H1 (cell line): ENCODE measurements at regions not wholly inside any gene's neighbourhood (a gene's known extent, or its start where the extent isn't known, plus 50 kb on each side); places are given as distances from the start of the nearest gene placed in this dataset.

Experiments
- CBX5 ChIP-seq: fragments of 300-800, 300-1000 bp; sonication (generic); IDR thresholded peaks from 2 replicates; pipeline ENCODE4 v1.7.1; 2016; ENCODE audit warnings: antibody characterized with exemption, low read length, low read depth
- CREB1 ChIP-seq: IDR thresholded peaks from 2 replicates; pipeline ENCODE4 v1.6.1; 2012; ENCODE audit warnings: inconsistent platforms
- CTCF ChIP-seq, 3 experiments: IDR thresholded peaks; 1 replicate in 2 of 3; 2 replicates in 1 of 3; pipeline versions ENCODE4 v1.5.1 to v1.6.1; 2011; ENCODE audit warnings: low read length in 3 of 3, mild to moderate bottlenecking in 3 of 3, inconsistent platforms in 2 of 3, low read depth in 1 of 3, moderate library complexity in 1 of 3; ENCODE audit not compliant: insufficient read depth in 1 of 3; ENCODE audit errors: control extremely low read depth in 1 of 3
- EGR1 ChIP-seq: IDR thresholded peaks from 2 replicates; pipeline ENCODE4 v1.6.1; 2011; ENCODE audit warnings: low read depth, low read length, borderline replicate concordance
- EZH2 ChIP-seq: fragments of 200-600 bp; sonication (generic); IDR thresholded peaks from 2 replicates; pipeline ENCODE4 v1.7.1; 2012; ENCODE audit warnings: low read depth, mild to moderate bottlenecking, moderate library complexity, low read length, inconsistent platforms; ENCODE audit not compliant: severe bottlenecking
- RAD21 ChIP-seq, 2 experiments: IDR thresholded peaks in 1 of 2; conservative IDR thresholded peaks in 1 of 2; 2 replicates each; pipeline ENCODE4 v1.6.1; 2011; ENCODE audit warnings: low read depth in 2 of 2, low read length in 2 of 2, improper control_type of control experiment in 1 of 2, inconsistent platforms in 1 of 2, mild to moderate bottlenecking in 1 of 2, moderate library complexity in 1 of 2
- SUZ12 ChIP-seq: fragments of 200-600 bp; sonication (generic); IDR thresholded peaks from 2 replicates; pipeline ENCODE4 v1.6.1; 2012; ENCODE audit warnings: mild to moderate bottlenecking, inconsistent platforms, low read length, moderate library complexity, mixed read lengths

- no peak for TF ChIP-seq CTCF (IDR thresholded peaks at IDR 0.05; ENCODE audit: control extremely low read depth in 1 of 3, insufficient read depth in 1 of 3, low read depth in 1 of 3, low read length in 3 of 3)
- TF ChIP-seq SUZ12, result no peak
- TF ChIP-seq CBX5, result no peak
- TF ChIP-seq RAD21 (IDR thresholded peaks at IDR 0.05 in 1 of 2, conservative IDR thresholded peaks at IDR 0.05 in 1 of 2; ENCODE audit: low read depth in 2 of 2, low read length in 2 of 2), result no peak
- no peak for TF ChIP-seq EZH2
- TF ChIP-seq EGR1, result no peak
- no peak for TF ChIP-seq CREB1
Observed at GRCh38 chr2:196415384-196415783, 224.1 kb upstream of the CCDC150 start.
